ENCODE measurements at regions not wholly inside any gene's neighbourhood (a gene's known extent, or its start where the extent isn't known, plus 50 kb on each side); places are given as distances from the start of the nearest gene placed in this dataset.

DNA sequence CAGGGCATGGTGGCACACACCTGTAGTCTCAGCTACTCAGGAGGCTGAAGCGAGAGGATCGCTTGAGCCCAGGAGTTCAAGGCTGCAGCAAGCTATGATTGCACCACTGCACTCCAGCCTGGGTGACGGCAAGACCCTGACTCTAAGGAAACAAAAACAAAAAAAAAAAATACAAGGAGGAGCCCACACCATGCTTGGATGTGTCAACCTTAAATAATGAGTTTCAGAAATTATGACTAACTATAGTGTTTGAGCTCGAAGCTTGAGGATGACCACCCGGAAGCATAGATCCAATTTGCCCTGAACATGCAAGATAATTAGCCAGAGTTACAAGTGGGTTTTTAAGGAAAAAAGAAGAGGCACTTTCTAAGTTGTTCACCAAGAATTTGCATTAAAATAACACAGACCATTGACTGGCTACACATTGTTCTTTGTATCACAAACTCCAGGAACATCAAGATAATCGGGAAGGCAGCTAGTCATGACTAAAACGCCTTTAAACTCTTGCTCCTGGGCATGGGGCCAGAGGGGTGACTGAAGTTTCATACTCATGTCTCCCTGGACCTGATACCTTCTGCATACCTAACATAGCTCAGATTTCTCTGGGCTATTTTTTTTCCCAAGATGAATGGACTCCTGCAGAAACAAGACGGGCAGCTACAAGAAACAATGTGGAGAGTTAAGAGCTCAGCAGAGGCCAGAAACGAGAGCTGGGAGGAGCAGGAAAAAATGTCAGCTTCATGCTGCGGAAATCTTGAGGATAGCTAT is 289.6 kb downstream of the PREX1 start:
- 53 to 54% methylated on average over 10 of the region's 10 CpGs for WGBS, 2 donors
- Histone ChIP-seq H3K36me3 (ENCODE audit: control insufficient read depth in 1 of 2, insufficient read depth in 2 of 2, low read length in 1 of 2) (no peaks in the 10 kb centered on the region), H3K4me3 (ENCODE audit: low read length in 2 of 2) (no peak overlapping the region), H3K9me3 (ENCODE audit: control insufficient read depth, low read length) (peaks cover 2% of the 10 kb centered on the region), H3K27ac (ENCODE audit: low read depth in 1 of 2, low read length in 2 of 2) (no peak overlapping the region), H3K27me3 (ENCODE audit: control insufficient read depth in 1 of 2, insufficient read depth in 2 of 2, low read length in 1 of 2) (no peaks in the 10 kb centered on the region), H3K4me1 (ENCODE audit: control insufficient read depth in 1 of 2, insufficient read depth in 2 of 2, low read length in 2 of 2) (no peaks in the 10 kb centered on the region)
- ATAC-seq (ENCODE audit: low FRiP score) = no peak
- intact Hi-C loops (cut with DNase I) = no loop called here
- no peak for DNase-seq

GRCh38 chr20:48536206-48536605 is 291.6 kb downstream of the PREX1 start:
- no peaks in the 10 kb centered on the region for H3K27me3 ChIP-seq (ENCODE audit: control insufficient read depth in 1 of 2, insufficient read depth in 2 of 2, low read length in 1 of 2)
- H3K4me1 ChIP-seq (ENCODE audit: control insufficient read depth in 1 of 2, insufficient read depth in 2 of 2, low read length in 2 of 2) = no peaks in the 10 kb centered on the region
- no peak for DNase-seq
- intact Hi-C loops (cut with DNase I) = no loop called here
- no peak overlapping the region for H3K4me3 ChIP-seq (ENCODE audit: low read length in 2 of 2)
- no peak for ATAC-seq (ENCODE audit: low FRiP score)
- H3K36me3 ChIP-seq (ENCODE audit: control insufficient read depth in 1 of 2, insufficient read depth in 2 of 2, low read length in 1 of 2) = no peaks in the 10 kb centered on the region
- WGBS, 2 donors = 9 to 17% methylated on average over 2 of the region's 2 CpGs
- H3K27ac ChIP-seq (ENCODE audit: low read depth in 1 of 2, low read length in 2 of 2) = no peak overlapping the region
- peaks cover 2% of the 10 kb centered on the region for H3K9me3 ChIP-seq (ENCODE audit: control insufficient read depth, low read length)

DNA sequence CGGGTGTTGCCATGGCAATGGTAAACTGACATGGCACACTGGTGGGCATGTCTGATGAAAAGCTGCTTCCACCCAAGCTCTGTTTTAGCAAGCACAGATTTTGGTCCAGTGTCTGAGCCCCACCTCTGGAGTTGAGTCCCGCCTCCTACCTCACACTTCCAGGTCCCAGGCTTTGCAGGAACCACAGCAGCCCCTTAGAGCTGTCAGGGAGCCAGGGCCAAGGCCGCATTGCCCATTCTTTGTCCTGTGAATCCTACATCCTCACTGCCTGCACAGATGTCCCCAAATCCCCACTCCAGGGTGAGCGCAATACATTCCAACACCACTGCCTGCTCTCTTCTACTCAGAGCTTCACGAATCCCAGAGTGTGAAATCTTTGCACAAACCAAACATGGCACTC is 292.2 kb downstream of the PREX1 start:
- Histone ChIP-seq H3K9me3 (ENCODE audit: control insufficient read depth, low read length) (peaks cover 2% of the 10 kb centered on the region), H3K4me1 (ENCODE audit: control insufficient read depth in 1 of 2, insufficient read depth in 2 of 2, low read length in 2 of 2) (no peaks in the 10 kb centered on the region), H3K27ac (ENCODE audit: low read depth in 1 of 2, low read length in 2 of 2) (no peak overlapping the region), H3K27me3 (ENCODE audit: control insufficient read depth in 1 of 2, insufficient read depth in 2 of 2, low read length in 1 of 2) (no peaks in the 10 kb centered on the region), H3K36me3 (ENCODE audit: control insufficient read depth in 1 of 2, insufficient read depth in 2 of 2, low read length in 1 of 2) (no peaks in the 10 kb centered on the region), H3K4me3 (ENCODE audit: low read length in 2 of 2) (no peak overlapping the region)
- DNase-seq (no peak), ATAC-seq (ENCODE audit: low FRiP score) (no peak)
- WGBS, 2 donors = 90 to 95% methylated on average over 5 of the region's 5 CpGs
- intact Hi-C loops (cut with DNase I) = no loop called here

GRCh38 chr20:48532028-48532427 is 295.8 kb downstream of the PREX1 start:
- Histone ChIP-seq H3K36me3 (ENCODE audit: control insufficient read depth in 1 of 2, insufficient read depth in 2 of 2, low read length in 1 of 2) (no peaks in the 10 kb centered on the region), H3K27me3 (ENCODE audit: control insufficient read depth in 1 of 2, insufficient read depth in 2 of 2, low read length in 1 of 2) (no peaks in the 10 kb centered on the region), H3K9me3 (ENCODE audit: control insufficient read depth, low read length) (peaks cover 2% of the 10 kb centered on the region), H3K4me3 (ENCODE audit: low read length in 2 of 2) (no peak overlapping the region), H3K27ac (ENCODE audit: low read depth in 1 of 2, low read length in 2 of 2) (no peak overlapping the region), H3K4me1 (ENCODE audit: control insufficient read depth in 1 of 2, insufficient read depth in 2 of 2, low read length in 2 of 2) (no peaks in the 10 kb centered on the region)
- 88 to 91% methylated on average over 2 of the region's 2 CpGs for WGBS, 2 donors
- ATAC-seq (ENCODE audit: low FRiP score) (no peak), DNase-seq (no peak)
- intact Hi-C loops (cut with DNase I) = no loop called here

GRCh38 chr20:48531505-48531904 is 296.3 kb downstream of the PREX1 start:
- intact Hi-C loops (cut with DNase I) = no loop called here
- no peak overlapping the region for H3K27ac ChIP-seq (ENCODE audit: low read depth in 1 of 2, low read length in 2 of 2)
- no peaks in the 10 kb centered on the region for H3K4me1 ChIP-seq (ENCODE audit: control insufficient read depth in 1 of 2, insufficient read depth in 2 of 2, low read length in 2 of 2)
- no peak overlapping the region for H3K4me3 ChIP-seq (ENCODE audit: low read length in 2 of 2)
- no peak for DNase-seq
- no peaks in the 10 kb centered on the region for H3K27me3 ChIP-seq (ENCODE audit: control insufficient read depth in 1 of 2, insufficient read depth in 2 of 2, low read length in 1 of 2)
- no peak for ATAC-seq (ENCODE audit: low FRiP score)
- H3K9me3 ChIP-seq (ENCODE audit: control insufficient read depth, low read length) = peaks cover 2% of the 10 kb centered on the region
- WGBS, 2 donors = 48 to 55% methylated on average over 2 of the region's 2 CpGs
- no peaks in the 10 kb centered on the region for H3K36me3 ChIP-seq (ENCODE audit: control insufficient read depth in 1 of 2, insufficient read depth in 2 of 2, low read length in 1 of 2)

DNA sequence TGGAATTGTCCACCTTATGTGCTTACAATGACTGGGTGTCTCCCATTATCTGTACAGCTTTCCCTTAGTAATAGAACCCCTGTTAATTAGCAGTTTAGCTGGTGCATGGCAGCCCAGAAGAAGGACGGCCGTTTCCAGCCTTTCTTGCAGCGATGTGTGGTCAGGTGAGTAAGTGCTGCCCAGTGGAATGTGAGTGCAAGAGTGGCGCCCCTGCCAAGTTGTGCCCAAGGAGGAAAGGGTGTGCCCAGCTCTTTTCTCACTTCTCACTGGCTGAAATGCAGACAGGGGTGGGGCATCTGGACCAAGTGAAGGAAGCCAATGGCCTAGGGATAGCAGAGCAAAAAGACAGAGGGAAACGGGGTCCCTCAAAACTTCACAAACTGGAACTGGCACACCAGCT is 296.8 kb downstream of the PREX1 start:
- ATAC-seq (ENCODE audit: low FRiP score) = no peak

GRCh38 chr20:48528346-48528745 is 299.5 kb downstream of the PREX1 start:
- H3K9me3 ChIP-seq (ENCODE audit: control insufficient read depth, low read length) = no peaks in the 10 kb centered on the region
- ATAC-seq (ENCODE audit: low FRiP score) = no peak
- no peak for DNase-seq
- intact Hi-C loops (cut with DNase I) = no loop called here
- no peak overlapping the region for H3K4me3 ChIP-seq (ENCODE audit: low read length in 2 of 2)
- H3K27ac ChIP-seq (ENCODE audit: low read depth in 1 of 2, low read length in 2 of 2) = no peak overlapping the region
- no peaks in the 10 kb centered on the region for H3K27me3 ChIP-seq (ENCODE audit: control insufficient read depth in 1 of 2, insufficient read depth in 2 of 2, low read length in 1 of 2)
- 89 to 91% methylated on average over 7 of the region's 7 CpGs for WGBS, 2 donors
- no peaks in the 10 kb centered on the region for H3K36me3 ChIP-seq (ENCODE audit: control insufficient read depth in 1 of 2, insufficient read depth in 2 of 2, low read length in 1 of 2)
- no peaks in the 10 kb centered on the region for H3K4me1 ChIP-seq (ENCODE audit: control insufficient read depth in 1 of 2, insufficient read depth in 2 of 2, low read length in 2 of 2)

More for the DNA sequence above, 296.8 kb downstream of the PREX1 start:
- no peaks in the 10 kb centered on the region for H3K36me3 ChIP-seq (ENCODE audit: control insufficient read depth in 1 of 2, insufficient read depth in 2 of 2, low read length in 1 of 2)
- intact Hi-C loops (cut with DNase I) = no loop called here
- no peaks in the 10 kb centered on the region for H3K4me1 ChIP-seq (ENCODE audit: control insufficient read depth in 1 of 2, insufficient read depth in 2 of 2, low read length in 2 of 2)
- H3K4me3 ChIP-seq (ENCODE audit: low read length in 2 of 2) = no peak overlapping the region
- no peaks in the 10 kb centered on the region for H3K27me3 ChIP-seq (ENCODE audit: control insufficient read depth in 1 of 2, insufficient read depth in 2 of 2, low read length in 1 of 2)
- peaks cover 2% of the 10 kb centered on the region for H3K9me3 ChIP-seq (ENCODE audit: control insufficient read depth, low read length)
- no peak for DNase-seq
- no peak overlapping the region for H3K27ac ChIP-seq (ENCODE audit: low read depth in 1 of 2, low read length in 2 of 2)
- WGBS, 2 donors = 72 to 74% methylated on average over 5 of the region's 5 CpGs

- H3K36me3 ChIP-seq (ENCODE audit: control insufficient read depth in 1 of 2, insufficient read depth in 2 of 2, low read length in 1 of 2) = no peaks in the 10 kb centered on the region
- H3K9me3 ChIP-seq (ENCODE audit: control insufficient read depth, low read length) = no peaks in the 10 kb centered on the region
- ATAC-seq (ENCODE audit: low FRiP score) = no peak
- no peaks in the 10 kb centered on the region for H3K4me1 ChIP-seq (ENCODE audit: control insufficient read depth in 1 of 2, insufficient read depth in 2 of 2, low read length in 2 of 2)
- no peak for DNase-seq
- no peak overlapping the region for H3K4me3 ChIP-seq (ENCODE audit: low read length in 2 of 2)
- intact Hi-C loops (cut with DNase I) = no loop called here
- 76 to 79% methylated on average over 11 of the region's 11 CpGs for WGBS, 2 donors
- H3K27me3 ChIP-seq (ENCODE audit: control insufficient read depth in 1 of 2, insufficient read depth in 2 of 2, low read length in 1 of 2) = no peaks in the 10 kb centered on the region
- no peak overlapping the region for H3K27ac ChIP-seq (ENCODE audit: low read depth in 1 of 2, low read length in 2 of 2)
These were observed 300.0 kb downstream of the PREX1 start for GRCh38 chr20:48527771-48528170.

GRCh38 chr20:48526936-48527335 is 300.9 kb downstream of the PREX1 start:
- H3K27ac ChIP-seq (ENCODE audit: low read depth in 1 of 2, low read length in 2 of 2) = no peak overlapping the region
- H3K4me1 ChIP-seq (ENCODE audit: control insufficient read depth in 1 of 2, insufficient read depth in 2 of 2, low read length in 2 of 2) = no peaks in the 10 kb centered on the region
- WGBS, 2 donors = 67 to 68% methylated on average over 9 of the region's 9 CpGs
- no peak for DNase-seq
- H3K4me3 ChIP-seq (ENCODE audit: low read length in 2 of 2) = no peak overlapping the region
- no peaks in the 10 kb centered on the region for H3K27me3 ChIP-seq (ENCODE audit: control insufficient read depth in 1 of 2, insufficient read depth in 2 of 2, low read length in 1 of 2)
- intact Hi-C loops (cut with DNase I) = no loop called here
- ATAC-seq (ENCODE audit: low FRiP score) = no peak
- no peaks in the 10 kb centered on the region for H3K9me3 ChIP-seq (ENCODE audit: control insufficient read depth, low read length)
- no peaks in the 10 kb centered on the region for H3K36me3 ChIP-seq (ENCODE audit: control insufficient read depth in 1 of 2, insufficient read depth in 2 of 2, low read length in 1 of 2)

Measured in aorta (tissue), 5 donors.